GF-D8 (cell line): ENCODE measurements at regions not wholly inside any gene's neighbourhood (a gene's known extent, or its start where the extent isn't known, plus 50 kb on each side); places are given as distances from the start of the nearest gene placed in this dataset.

ENCODE experiments used
- DNase-seq: peaks from one replicate; lab custom pipeline; 2025; lab: John Stamatoyannopoulos, UW

DNA sequence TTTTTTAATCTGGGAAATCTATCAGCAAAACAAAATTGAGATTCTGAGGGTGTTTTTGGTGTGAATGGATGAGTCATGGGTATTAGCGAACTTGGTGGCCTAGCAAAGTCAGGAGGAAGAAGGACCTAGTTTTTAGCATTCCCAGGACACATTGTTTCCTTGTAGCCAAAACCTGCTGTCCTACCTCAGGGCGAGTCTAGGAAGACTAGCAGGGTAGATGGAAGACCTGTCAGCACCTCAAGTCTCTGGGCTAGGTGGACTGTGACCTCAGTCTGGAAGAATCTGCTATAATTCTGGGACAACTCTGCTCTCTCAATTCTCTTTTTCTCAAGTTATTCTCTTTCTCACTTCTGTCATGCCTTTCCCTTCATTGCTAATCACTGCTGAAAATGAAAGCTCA, 1399.3 kb upstream of the LRRTM1 start:
- DNase-seq = no peak

DNA sequence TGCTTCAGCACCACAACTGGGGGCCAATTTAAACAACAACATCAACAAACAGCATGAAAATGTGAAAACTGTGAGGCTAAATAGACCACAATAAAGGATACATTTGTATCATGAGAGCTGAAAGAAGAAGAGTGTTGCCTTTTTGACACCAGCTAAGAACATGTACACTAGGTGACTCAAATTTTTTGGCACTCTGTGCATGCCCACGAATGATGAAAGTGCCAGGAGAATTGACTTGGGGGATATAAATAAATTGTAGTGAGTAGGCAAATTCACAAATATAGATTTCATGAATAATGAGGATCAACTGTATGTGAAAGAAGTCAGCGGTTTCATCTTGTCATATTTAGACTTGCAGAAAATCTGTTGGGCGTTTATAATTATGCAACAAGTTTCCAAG, 1388.0 kb upstream of the LRRTM1 start:
- DNase-seq = no peak

DNA sequence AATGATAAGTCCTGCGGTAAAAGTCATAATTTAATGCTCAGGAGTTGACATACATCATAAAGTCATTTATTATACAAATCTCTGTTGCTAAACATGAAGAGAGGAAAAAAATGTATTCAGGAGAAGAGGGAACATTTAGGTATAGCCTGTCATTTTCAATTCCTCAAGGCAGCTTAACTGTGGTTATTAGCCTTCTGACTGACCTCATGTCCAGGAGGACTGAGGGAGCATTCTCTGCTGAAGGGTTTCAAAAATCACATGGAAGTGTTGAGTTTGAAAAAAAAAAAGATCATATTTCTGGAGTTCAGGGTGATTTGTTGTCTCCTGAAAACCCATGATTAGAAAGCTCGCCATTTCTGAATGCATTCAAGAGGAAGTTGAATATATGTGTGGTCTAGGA, 1371.1 kb upstream of the LRRTM1 start:
- DNase-seq = no peak

DNA sequence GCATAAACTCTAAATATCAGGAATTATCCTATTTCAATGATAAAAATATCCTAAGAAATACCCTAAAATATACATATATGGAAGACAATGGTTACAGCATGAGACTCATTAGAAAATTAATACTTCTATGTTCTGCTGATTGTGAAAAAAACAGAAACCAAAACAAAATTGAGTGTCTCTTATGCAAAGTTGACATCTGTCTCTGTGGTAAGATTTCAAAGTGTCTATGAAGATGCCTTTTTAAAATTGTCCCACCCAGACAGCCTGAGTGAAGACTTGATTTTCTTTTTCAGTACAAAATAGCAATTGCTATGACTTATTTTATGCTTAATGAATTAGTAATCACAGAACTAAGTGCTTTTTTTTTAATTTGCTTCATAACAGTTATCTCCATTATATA, 1368.4 kb upstream of the LRRTM1 start:
- DNase-seq = no peak

DNA sequence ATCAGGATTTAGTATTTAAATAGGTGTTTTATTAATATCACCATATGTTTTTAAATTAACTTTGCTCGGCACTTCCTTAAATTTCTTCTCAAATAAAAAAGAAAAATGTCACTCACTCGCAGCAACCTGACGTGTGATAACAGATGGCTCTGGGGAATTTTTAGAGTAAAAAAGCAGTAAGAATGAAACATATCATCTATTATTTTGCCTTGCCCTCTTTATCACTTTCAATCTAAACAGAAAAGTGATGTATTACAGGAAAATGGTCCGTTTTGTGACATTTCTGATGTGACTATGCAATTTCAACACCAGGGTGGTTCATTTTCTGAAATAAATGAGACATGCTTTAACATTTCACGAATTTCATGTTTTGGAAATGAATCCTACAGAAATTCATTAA, 1368.0 kb upstream of the LRRTM1 start:
- no peak for DNase-seq

DNA sequence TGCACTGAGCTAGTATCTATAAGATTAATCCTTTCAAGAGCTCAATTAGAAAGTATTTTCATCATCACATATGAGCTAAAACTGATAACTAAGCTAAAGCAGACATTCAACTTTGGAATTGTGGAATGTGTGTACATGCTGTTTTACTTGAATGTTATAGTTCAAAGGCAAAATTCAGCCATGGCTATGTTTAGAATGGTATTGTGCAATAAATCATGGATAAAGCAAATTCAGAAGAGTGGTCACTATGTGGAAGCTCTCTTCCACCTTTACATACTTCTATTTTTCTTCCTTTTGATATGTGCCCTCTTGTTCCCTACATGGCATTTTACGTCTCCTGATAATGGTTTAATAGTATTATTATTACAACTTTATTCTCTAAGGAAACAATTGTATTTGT, 1366.3 kb upstream of the LRRTM1 start:
- DNase-seq = no peak

DNA sequence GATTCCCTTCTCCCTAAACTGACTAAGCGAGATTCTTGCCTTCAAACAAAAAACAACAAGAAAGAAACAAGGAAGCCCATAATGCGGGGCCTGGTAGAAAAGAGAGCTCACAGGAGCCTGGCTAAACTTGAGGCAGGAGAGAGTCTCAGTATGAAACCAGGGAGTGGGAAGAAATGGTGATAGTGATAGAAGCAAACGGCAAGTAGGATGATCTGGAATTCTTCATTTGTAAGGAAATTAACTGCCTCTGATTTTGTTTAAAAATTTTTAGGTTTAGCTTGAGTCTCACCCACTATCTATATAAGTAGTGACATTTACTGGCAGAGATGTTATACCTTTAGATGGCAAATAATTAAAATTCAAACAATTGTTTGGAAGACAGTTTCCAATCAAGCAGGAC, 1356.5 kb upstream of the LRRTM1 start:
- DNase-seq = no peak

DNA sequence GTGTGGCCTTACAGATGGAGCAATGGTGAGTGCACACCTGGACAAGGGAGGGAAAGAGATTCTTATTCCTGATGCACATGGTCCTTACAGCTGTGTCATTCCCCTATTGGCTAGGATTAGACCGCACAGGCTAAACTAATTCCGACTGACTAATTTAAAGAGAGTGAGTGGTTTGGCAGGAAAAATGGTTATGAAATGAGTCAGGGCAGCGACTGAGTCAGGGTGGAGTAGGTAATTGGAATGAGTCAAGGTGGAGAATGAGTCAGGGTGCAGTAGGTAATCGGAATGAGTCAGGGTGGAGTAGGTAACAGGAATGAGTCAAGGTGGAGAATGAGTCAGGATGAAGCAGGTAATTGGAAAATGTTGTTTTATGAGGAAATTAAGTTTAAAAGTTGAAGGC, 1353.7 kb upstream of the LRRTM1 start:
- no peak for DNase-seq

DNA sequence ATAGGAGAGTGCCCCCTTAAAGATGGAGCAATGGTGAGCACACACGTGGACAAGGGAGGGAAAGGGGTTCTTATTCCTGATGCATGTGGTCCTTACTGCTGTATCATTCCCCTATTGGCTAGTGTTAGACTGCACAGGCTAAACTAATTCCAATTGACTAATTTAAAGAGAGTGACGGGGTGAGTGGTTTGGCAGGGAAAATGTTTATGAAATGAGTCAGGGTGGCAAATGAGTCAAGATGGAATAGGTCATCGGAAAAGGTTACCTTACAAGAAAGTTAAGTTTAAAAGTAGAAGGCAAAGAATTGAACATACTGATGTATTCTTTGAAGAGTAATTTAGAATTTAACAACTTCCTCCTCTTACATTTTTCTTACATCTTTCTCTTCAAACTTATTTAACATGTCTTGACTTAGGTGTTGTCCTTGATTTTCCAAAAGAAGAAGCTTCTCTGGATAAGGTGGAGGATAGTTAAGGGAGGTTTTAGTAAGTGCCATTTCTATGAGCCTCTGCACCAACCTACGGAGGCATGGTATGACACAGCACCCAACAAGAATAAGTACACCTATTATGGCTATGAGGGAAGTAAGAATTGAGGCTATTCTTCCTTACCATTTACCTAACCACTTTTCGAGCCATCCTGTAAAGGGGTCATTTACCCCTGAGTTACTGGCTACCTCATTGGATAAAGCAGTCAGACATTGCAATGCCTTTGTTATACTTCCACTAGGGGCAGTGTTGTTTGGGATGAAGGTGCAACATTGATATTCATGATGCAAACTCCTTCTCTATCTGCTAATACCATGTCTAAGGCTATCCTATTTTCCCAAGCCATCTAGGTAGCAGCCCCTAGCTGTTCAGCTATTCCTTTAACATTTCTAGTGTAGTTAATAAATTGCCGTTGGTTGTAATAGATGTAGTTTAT, 1345.8 kb upstream of the LRRTM1 start:
- no peak for DNase-seq

DNA sequence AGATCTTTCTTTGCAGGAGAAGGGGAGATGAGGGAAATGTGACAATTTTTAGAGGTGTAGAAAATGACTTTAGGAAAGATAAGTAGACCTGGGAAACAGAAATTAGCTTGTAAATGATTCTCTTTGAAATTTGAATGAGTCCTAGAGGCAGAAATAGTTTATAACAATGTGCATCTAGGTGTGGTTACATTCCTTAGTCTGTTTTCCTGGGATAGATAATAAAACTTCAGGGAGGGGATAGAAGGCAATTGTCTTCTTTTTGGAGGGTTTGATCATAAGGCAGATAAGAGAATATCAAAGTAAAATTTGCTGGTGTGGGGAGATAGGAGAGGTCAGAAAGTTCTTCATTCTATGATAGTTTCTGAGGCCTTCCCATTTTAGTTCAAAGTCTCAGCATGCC, 1344.3 kb upstream of the LRRTM1 start:
- DNase-seq = no peak

DNA sequence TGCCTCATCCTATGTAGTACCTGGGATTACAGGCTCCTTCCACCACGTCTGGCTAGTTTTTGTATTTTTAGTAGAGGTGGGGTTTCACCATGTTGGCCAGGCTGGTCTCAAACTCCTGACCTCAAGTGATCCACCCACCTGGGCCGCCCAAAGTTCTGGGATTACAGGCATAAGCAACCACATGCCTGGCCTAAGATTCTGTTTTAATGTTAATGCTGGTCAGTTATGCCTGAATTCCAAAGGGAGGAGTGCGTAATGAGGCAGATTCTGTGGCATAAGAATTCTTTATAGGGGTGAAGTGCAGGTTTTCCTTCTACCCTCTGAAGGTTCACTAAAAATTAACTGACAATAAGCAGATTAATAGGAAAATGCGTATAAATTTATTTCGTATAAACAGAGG, 1343.8 kb upstream of the LRRTM1 start:
- DNase-seq = no peak

DNA sequence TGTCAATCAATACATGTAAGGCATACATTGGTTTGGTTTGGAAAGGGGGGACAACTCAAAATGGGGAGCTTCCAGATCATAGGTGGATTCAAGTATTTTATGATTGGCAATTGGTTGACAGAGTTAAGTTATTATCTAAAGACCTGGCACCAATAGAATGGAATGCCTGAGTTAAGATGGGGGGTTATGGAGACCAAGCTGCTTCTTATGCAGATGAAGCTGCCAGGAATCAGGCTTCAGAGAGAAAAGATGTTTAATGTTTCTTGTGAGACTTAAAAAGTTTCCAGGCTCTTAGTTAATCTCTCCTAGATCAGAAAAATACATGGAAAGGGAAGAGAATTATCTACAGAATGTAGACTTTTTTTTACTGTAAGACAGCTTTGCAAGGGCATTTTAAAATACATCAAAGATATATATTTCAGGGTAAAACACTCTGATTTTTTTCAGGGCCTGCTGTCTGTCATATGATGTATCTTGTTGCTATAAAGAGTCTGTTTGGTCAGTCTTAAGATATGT, 1343.2 kb upstream of the LRRTM1 start:
- no peak for DNase-seq

DNA sequence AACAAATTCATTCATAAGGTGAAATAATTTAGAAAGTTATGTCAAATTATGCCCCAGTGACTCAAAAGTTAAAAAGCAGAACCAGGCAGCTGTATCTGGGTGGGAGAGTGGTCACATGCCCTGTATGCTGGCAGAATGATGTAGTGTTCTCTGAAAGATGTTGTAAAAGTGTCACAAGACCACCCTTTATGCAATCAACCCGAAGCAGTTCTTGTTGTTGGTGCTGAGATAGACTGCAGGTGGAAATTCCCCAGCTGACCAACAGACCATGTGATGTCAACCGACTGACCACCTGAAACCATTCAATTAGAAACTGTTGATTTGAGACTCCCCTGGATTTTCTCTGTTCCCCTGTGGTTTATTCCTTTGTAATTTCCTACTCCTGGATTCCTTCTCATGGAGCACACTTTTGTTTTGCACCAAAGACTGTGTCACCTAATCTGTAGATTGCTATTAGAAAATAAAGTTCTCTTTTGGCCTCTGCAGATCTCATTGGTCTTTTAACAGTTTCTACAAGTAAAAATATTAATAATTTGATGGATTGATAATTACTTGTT, 1341.3 kb upstream of the LRRTM1 start:
- DNase-seq = peak; percentile 32

DNA sequence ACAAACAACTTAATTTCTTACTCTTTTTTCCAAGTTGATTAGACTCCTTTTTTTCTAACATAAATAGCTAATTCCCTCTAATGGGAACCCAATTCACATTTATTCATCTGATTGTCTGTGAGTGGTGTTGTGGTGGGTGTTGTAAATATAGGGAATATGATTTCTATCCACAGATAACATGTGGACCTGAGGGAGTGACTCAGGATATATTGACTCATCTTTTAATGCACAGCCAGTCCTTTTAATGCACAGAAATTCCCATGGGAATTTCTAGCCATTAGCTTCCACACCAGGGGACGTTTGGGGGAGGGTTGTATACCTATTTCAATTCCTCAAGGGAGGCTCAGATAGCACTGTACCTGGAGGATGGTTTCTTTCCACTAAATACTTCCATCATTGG, 1339.6 kb upstream of the LRRTM1 start:
- no peak for DNase-seq

DNA sequence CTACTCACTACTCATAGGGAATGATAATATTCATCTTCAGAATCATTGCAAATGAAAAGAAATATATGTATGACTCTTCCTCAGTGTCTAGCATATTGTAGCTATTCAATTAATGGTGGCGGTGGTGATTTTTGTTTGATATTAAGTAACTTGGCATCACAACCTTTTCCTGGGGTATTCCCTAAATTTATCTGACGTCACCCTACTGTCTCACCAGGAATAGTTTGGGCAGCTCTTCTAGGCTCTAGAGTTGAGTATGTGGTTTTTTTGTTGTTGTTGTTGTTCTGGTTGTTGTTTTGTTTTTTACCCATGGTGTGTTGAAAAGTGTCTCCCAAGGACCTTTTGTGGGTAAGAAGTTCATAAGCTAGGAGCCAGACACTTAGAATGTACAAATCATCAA, 1320.3 kb upstream of the LRRTM1 start:
- no peak for DNase-seq

DNA sequence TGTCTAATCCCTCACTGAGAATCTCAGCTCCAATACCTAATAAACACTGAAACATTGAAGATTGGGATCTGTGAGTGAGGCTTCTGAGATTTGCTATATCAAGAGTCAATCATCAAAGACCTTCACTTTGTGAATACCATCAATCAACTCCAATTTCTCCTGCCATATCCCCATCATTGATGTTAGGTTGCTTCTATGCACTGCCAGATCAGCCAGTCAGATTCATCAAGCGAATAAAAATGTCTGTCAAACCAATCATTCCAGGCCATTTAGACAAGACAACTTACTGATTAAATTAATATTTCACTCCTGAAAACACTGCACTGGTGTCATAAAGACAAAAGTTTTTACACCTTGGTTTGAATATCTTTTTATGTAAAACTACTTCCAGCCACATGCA, 1295.5 kb upstream of the LRRTM1 start:
- DNase-seq = no peak

DNA sequence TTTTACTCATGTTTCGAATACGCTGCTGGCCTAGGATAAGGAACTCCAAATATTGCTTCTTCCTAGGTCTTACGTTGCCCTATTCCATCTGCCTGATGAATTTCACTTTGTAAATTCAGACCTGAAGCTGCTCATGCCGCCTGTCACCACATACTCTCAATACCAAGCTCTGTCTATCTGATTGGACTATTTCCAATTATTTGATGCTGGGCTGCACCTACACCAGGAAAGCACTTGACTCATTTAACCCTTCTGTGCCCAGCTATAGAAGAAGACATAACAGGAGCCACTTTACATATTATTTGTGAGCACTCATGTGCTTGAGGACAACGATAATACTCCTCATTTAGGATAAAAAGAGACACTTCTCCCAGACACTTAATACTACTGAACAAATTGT, 1293.9 kb upstream of the LRRTM1 start:
- DNase-seq = no peak

DNA sequence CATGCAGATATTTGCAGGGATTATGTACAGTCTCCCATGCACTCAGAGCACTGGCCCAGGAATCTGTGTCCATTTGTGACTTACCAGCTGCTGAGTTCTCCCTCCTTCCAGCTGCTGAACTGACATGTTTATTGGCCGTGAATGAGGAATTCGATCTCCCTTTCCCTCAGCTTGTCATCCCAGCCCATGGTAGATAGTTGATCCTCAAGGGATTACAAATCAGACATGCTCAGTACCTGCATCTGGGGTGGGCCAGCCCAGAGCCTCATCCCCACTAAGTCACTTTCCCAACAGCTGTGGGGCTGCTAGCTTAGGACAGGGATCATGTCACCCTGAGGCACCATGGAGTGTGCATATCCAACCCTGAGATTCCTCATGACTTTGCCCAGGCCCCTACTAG, 1284.9 kb upstream of the LRRTM1 start:
- DNase-seq = no peak

DNA sequence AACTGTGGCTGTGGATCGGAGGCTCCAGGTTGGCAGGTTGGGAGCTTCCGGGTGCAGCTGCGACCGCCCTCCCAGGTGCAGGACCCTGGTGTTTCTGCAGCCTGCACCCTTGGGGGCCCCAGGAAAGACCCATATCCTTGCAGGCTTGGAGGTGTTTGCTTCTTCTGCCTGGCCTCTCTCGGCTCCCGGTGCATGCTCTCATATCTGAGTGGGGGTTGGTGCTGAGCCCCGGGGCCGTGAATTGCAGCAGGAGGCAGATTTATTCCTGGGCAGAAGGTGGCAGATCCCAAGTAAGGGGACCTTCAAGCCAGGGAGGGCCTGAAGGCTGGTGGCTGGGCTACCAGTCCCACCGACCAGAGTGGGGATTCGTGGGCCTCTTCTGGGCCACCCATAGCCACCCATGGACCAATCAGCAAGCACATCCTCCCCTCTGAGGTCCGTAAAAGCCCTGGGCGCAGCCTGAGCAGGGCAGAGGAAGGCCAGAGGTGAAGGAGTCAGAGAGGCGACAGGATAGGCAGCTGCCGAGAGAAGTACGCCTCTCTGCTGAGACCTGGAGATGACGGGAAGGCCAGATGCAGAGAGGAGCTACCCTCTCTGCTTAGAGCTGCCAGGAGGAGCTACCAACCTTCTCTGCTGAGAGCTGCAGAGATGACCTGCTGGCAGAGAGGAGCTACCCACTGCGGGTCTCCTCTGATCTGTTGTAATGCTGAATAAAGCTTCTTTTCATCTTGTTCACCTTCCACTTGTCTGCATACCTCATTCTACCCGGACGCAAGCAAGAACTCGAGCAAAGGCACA, 1279.0 kb upstream of the LRRTM1 start:
- DNase-seq = no peak

DNA sequence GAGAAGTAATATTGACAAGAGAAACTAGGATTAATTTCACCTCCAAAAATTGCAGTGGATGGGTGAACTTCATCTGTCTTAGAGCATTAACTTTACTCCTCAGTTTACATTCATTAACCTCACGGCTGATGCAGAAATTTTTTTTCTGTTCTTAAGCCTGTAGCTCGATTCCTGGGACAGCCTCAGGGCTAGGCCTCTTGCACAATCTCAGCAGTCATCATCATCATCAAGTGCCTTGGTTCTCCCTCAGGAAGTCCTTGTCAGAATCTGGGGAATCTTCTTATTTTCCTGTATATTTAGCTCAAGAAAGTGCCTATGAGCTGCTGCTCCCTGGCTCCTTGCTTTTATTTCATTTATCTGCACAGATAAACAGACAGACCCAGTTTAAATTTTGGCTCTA, 1272.2 kb upstream of the LRRTM1 start:
- DNase-seq = no peak

DNA sequence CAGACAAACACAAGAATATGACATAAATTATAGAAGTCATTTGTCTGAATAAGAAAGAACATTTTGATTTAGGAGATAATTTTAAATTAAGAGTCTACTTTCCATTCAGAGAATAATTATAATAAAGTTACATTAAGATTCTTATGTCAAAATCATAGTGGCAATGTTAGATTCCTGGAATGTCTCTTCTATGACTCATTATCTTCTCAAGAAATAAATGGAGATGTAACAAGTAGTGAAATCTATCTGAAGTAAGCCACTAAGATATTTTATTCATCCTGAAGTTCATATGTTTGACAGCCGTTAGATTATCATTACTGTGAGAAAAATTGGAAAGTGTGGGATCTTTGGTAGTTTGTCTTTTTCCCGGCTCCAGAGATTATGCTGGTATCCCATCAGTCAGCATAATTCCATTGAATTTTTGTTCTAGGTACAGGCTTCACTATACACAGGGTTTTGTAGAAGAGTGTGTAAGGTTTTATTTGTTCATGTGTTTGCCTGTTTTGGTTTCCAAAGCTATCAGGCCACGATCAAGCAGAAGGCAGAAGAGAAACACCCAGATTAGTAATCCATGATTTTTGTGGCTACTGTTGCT, 1246.6 kb upstream of the LRRTM1 start:
- DNase-seq = no peak

DNA sequence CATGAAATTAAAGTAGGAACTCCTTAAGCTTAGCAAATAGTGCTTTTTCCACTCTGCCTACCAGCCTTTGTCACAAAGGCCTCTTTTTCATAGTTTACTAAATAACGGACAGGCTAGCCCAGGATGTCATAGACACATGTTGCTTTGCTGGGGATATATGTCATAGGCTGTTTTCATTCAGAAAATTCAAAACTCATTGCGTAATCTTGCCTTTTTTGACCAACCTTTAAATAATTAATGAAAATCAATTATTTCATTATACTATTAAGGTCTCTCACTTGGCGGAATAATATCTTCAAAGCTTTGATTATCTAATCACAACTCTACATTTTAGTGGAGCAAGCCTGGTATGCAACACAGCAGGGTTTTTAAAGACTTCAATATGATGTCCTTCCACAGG, 1245.7 kb upstream of the LRRTM1 start:
- DNase-seq = no peak
